Ishikawa (cell line): ENCODE measurements at regions not wholly inside any gene's neighbourhood (a gene's known extent, or its start where the extent isn't known, plus 50 kb on each side); places are given as distances from the start of the nearest gene placed in this dataset.

Experiments used
- CEBPB ChIP-seq: IDR thresholded peaks from 2 replicates; pipeline ENCODE4 v1.6.1; 2012
- CREB1 ChIP-seq: IDR thresholded peaks from 2 replicates; pipeline ENCODE4 v1.6.1; 2012; ENCODE audit warnings: low read depth
- EGR1 ChIP-seq: IDR thresholded peaks from 2 replicates; pipeline ENCODE4 v1.6.1; 2012
- EP300 ChIP-seq: IDR thresholded peaks from 2 replicates; pipeline ENCODE4 v1.6.1; 2012; ENCODE audit warnings: borderline replicate concordance
- FOXM1 ChIP-seq: IDR thresholded peaks from 2 replicates; pipeline ENCODE4 v1.6.1; 2012; ENCODE audit warnings: low read depth, borderline replicate concordance
- NFIC ChIP-seq: IDR thresholded peaks from 2 replicates; pipeline ENCODE4 v1.6.1; 2012
- RAD21 ChIP-seq: IDR thresholded peaks from 2 replicates; pipeline ENCODE4 v1.6.1; 2012; ENCODE audit warnings: low read depth
- TAF1 ChIP-seq: IDR thresholded peaks from 2 replicates; pipeline ENCODE4 v1.6.1; 2012; ENCODE audit warnings: low read depth, mild to moderate bottlenecking
- TCF12 ChIP-seq: IDR thresholded peaks from 2 replicates; pipeline ENCODE4 v1.6.1; 2012; ENCODE audit warnings: low read depth
- TEAD4 ChIP-seq: IDR thresholded peaks from 2 replicates; pipeline ENCODE4 v1.6.1; 2012
- USF1 ChIP-seq: IDR thresholded peaks from 2 replicates; pipeline ENCODE4 v1.6.1; 2012
- YY1 ChIP-seq: IDR thresholded peaks from 2 replicates; pipeline ENCODE4 v1.6.1; 2012; ENCODE audit warnings: low read depth
- ZBTB7A ChIP-seq: IDR thresholded peaks from 2 replicates; pipeline ENCODE4 v1.6.1; 2012; ENCODE audit warnings: low read depth
- TF ChIP-seq, protein P1 (sequence below): IDR thresholded peaks from 2 replicates; pipeline ENCODE4 v1.6.1; 2012
- TF ChIP-seq, protein P2 (sequence below): IDR thresholded peaks from 2 replicates; pipeline ENCODE4 v1.6.1; 2012; ENCODE audit warnings: low read depth, mild to moderate bottlenecking

- no peak for TF ChIP-seq EP300
- TF ChIP-seq USF1: no peak
- TF ChIP-seq, protein P1, sequence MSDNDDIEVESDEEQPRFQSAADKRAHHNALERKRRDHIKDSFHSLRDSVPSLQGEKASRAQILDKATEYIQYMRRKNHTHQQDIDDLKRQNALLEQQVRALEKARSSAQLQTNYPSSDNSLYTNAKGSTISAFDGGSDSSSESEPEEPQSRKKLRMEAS: no peak
- TF ChIP-seq FOXM1: no peak
- TF ChIP-seq TCF12: no peak
- TF ChIP-seq YY1: no peak
- no peak for TF ChIP-seq TAF1
- no peak for TF ChIP-seq EGR1
- TF ChIP-seq, protein P2, sequence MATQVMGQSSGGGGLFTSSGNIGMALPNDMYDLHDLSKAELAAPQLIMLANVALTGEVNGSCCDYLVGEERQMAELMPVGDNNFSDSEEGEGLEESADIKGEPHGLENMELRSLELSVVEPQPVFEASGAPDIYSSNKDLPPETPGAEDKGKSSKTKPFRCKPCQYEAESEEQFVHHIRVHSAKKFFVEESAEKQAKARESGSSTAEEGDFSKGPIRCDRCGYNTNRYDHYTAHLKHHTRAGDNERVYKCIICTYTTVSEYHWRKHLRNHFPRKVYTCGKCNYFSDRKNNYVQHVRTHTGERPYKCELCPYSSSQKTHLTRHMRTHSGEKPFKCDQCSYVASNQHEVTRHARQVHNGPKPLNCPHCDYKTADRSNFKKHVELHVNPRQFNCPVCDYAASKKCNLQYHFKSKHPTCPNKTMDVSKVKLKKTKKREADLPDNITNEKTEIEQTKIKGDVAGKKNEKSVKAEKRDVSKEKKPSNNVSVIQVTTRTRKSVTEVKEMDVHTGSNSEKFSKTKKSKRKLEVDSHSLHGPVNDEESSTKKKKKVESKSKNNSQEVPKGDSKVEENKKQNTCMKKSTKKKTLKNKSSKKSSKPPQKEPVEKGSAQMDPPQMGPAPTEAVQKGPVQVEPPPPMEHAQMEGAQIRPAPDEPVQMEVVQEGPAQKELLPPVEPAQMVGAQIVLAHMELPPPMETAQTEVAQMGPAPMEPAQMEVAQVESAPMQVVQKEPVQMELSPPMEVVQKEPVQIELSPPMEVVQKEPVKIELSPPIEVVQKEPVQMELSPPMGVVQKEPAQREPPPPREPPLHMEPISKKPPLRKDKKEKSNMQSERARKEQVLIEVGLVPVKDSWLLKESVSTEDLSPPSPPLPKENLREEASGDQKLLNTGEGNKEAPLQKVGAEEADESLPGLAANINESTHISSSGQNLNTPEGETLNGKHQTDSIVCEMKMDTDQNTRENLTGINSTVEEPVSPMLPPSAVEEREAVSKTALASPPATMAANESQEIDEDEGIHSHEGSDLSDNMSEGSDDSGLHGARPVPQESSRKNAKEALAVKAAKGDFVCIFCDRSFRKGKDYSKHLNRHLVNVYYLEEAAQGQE: no peak
- TF ChIP-seq ZBTB7A: no peak
- no peak for TF ChIP-seq CREB1
- no peak for TF ChIP-seq NFIC
- no peak for TF ChIP-seq CEBPB
- TF ChIP-seq TEAD4: no peak
- no peak for TF ChIP-seq RAD21
Measured at GRCh38 chr4:120000591-120001296, 65.9 kb downstream of the MAD2L1 start.

GRCh38 chr4:119984996-119985395 lies 81.7 kb downstream of the MAD2L1 start:
- TF ChIP-seq EP300 (no peak), TCF12 (no peak), NFIC (no peak), TAF1 (no peak), TEAD4 (no peak), EGR1 (no peak), ZBTB7A (no peak), FOXM1 (no peak), CEBPB (no peak), YY1 (no peak), CREB1 (no peak), RAD21 (no peak), USF1 (no peak)
- TF ChIP-seq, protein P1: no peak
- TF ChIP-seq, protein P2: no peak

- TF ChIP-seq NFIC (no peak), CREB1 (no peak), TEAD4 (no peak), TAF1 (no peak), ZBTB7A (no peak), EGR1 (no peak), USF1 (no peak)
- TF ChIP-seq, protein P2: no peak
Measured at GRCh38 chr4:119982756-119983155, 83.9 kb downstream of the MAD2L1 start.

GRCh38 chr4:119980456-119980855 lies 86.2 kb downstream of the MAD2L1 start:
- TF ChIP-seq RAD21: no peak
- TF ChIP-seq, protein P2: no peak
- TF ChIP-seq CEBPB: no peak
- TF ChIP-seq CREB1: no peak
- no peak for TF ChIP-seq EGR1
